ENCODE measurements at regions not wholly inside any gene's neighbourhood (a gene's known extent, or its start where the extent isn't known, plus 50 kb on each side); places are given as distances from the start of the nearest gene placed in this dataset.

DNA sequence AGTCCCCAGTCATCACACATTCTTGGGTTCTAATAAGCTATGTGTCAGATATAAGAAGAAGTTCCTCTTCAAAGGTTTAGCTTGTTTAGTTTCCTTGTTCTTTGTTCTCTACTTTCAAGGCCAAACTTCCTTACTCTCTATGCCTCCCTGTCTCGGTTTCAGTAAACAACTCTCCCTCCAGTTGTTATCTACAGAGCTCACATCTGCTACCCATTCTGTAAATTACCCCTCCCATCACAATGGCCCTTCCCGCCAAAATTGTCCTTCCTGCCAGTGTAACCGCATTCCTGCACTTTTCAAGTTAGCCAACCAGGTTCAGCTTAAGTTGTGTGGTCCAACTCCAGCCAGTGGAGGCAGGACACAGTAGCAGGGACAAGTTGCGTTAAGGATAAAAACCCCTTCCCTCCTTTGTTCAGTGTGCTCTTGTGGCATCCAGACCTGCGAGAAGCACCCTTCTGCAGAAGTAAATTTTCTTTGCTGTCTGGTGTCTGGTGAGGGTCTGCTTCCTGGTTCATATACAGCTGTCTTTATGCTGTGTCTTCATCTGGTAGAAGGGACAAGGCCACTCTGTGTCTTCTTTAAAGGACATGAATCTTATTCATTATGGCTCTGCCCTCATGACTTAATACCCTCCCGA lies 342.1 kb upstream of the GRM7 start (continued):
- TF ChIP-seq, protein P1, sequence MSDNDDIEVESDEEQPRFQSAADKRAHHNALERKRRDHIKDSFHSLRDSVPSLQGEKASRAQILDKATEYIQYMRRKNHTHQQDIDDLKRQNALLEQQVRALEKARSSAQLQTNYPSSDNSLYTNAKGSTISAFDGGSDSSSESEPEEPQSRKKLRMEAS (CRISPR knock-in tag; IDR thresholded peaks at IDR 0.05), result peak; percentile 31; the same call in 1 of the 2 replicates
- TF ChIP-seq GATAD2B (IDR thresholded peaks at IDR 0.05; ENCODE audit: borderline replicate concordance) (no peak), BRF1 (IDR thresholded peaks at IDR 0.05; ENCODE audit: borderline replicate concordance, extremely low read depth, insufficient read length) (no peak), TFAM (CRISPR knock-in tag; conservative IDR thresholded peaks at IDR 0.05) (no peak), POU5F1 (IDR thresholded peaks at IDR 0.05; ENCODE audit: borderline replicate concordance, low read depth, low read length, partially characterized antibody) (no peak), NBN (IDR thresholded peaks at IDR 0.05; ENCODE audit: low read depth) (0 out of 2 replicates have a peak, but pooled peaks have one; percentile 57), ZSCAN32 (CRISPR knock-in tag; IDR thresholded peaks at IDR 0.05) (no peak), KLF13 (tag; IDR thresholded peaks at IDR 0.05; ENCODE audit: borderline replicate concordance, low read depth) (no peak), ZNF766 (CRISPR knock-in tag; conservative IDR thresholded peaks at IDR 0.05) (no peak), KDM2B (CRISPR knock-in tag; IDR thresholded peaks at IDR 0.05) (no peak), CC2D1A (IDR thresholded peaks at IDR 0.05) (peak; percentile 95), NFRKB (IDR thresholded peaks at IDR 0.05; ENCODE audit: low read depth) (0 out of 2 replicates have a peak, but pooled peaks have one; percentile 28), CHD1 (IDR thresholded peaks at IDR 0.05; ENCODE audit: low read length) (no peak), FOXJ3 (CRISPR knock-in tag; IDR thresholded peaks at IDR 0.05) (no peak)
- TF ChIP-seq, protein P2, sequence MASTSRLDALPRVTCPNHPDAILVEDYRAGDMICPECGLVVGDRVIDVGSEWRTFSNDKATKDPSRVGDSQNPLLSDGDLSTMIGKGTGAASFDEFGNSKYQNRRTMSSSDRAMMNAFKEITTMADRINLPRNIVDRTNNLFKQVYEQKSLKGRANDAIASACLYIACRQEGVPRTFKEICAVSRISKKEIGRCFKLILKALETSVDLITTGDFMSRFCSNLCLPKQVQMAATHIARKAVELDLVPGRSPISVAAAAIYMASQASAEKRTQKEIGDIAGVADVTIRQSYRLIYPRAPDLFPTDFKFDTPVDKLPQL (IDR thresholded peaks at IDR 0.05; ENCODE audit: extremely low read depth, insufficient read length), result no peak
- TF ChIP-seq, protein P3, sequence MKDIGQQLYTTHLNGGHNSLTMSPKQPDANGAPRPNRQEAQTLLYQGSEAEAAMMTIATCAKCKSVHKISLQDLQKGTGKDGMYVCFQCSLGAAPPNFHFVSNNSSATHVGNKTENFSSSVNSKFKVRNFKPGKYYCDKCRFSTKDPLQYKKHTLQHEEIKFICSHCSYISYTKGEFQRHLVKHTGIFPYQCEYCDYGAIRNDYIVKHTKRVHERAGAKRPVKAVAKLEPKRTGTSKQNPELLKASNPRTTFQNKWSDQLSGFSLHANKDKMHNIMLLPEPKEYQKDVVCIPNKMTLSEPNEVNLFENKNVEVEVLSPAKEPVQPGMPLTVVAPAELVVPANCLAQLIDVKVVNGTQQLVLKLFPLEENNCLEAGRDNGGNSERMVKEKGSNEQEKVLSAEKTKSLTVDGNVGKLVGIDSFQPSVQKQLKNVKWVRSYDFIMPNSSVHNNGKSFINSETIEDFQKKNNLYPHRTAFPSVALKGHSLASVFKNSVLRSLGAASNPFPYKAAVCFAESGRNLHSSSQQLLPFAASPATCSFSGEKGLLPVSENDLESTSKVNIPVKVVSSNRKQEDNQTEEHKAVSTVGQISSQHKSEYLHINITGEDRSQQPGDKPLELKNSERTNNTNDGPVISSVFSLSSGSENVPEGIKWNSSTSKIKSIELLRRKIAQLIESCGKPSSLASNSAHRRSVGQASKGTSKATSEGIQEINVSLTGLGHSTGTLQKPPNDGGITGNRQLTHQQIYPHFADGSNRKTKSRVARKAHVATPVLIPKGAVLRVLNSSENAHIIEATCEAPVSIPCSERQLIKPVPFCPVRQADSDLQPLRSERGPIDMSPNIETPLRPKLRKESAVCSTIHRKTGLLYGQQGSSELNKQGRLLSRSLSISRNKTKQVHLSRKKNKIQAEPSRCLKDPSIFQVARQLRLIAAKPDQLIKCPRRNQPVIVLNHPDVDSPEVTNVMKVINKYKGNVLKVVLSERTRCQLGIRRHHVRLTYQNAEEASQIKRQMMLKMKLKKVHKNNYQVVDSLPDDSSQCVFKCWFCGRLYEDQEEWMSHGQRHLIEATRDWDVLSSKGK (CRISPR knock-in tag; IDR thresholded peaks at IDR 0.05), result no peak
- TF ChIP-seq, protein P4, sequence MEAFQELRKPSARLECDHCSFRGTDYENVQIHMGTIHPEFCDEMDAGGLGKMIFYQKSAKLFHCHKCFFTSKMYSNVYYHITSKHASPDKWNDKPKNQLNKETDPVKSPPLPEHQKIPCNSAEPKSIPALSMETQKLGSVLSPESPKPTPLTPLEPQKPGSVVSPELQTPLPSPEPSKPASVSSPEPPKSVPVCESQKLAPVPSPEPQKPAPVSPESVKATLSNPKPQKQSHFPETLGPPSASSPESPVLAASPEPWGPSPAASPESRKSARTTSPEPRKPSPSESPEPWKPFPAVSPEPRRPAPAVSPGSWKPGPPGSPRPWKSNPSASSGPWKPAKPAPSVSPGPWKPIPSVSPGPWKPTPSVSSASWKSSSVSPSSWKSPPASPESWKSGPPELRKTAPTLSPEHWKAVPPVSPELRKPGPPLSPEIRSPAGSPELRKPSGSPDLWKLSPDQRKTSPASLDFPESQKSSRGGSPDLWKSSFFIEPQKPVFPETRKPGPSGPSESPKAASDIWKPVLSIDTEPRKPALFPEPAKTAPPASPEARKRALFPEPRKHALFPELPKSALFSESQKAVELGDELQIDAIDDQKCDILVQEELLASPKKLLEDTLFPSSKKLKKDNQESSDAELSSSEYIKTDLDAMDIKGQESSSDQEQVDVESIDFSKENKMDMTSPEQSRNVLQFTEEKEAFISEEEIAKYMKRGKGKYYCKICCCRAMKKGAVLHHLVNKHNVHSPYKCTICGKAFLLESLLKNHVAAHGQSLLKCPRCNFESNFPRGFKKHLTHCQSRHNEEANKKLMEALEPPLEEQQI (IDR thresholded peaks at IDR 0.05), result peak; percentile 94
- TF ChIP-seq, protein P5, sequence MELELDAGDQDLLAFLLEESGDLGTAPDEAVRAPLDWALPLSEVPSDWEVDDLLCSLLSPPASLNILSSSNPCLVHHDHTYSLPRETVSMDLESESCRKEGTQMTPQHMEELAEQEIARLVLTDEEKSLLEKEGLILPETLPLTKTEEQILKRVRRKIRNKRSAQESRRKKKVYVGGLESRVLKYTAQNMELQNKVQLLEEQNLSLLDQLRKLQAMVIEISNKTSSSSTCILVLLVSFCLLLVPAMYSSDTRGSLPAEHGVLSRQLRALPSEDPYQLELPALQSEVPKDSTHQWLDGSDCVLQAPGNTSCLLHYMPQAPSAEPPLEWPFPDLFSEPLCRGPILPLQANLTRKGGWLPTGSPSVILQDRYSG (tag; conservative IDR thresholded peaks at IDR 0.05; ENCODE audit: low read depth), result no peak
- TF ChIP-seq, protein P6, sequence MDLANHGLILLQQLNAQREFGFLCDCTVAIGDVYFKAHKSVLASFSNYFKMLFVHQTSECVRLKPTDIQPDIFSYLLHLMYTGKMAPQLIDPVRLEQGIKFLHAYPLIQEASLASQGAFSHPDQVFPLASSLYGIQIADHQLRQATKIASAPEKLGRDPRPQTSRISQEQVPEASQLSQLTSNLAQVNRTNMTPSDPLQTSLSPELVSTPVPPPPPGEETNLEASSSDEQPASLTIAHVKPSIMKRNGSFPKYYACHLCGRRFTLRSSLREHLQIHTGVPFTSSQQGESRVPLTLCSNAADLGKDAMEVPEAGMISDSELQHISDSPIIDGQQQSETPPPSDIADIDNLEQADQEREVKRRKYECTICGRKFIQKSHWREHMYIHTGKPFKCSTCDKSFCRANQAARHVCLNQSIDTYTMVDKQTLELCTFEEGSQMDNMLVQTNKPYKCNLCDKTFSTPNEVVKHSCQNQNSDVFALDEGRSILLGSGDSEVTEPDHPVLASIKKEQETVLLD (IDR thresholded peaks at IDR 0.05), result no peak
